ENCODE measurements at regions not wholly inside any gene's neighbourhood (a gene's known extent, or its start where the extent isn't known, plus 50 kb on each side); places are given as distances from the start of the nearest gene placed in this dataset.
"Not testable (repeated sequence)": the region's sequence is repeated elsewhere in the genome, so short reads cannot be mapped to it uniquely, and the experiment has no call there.

DNA sequence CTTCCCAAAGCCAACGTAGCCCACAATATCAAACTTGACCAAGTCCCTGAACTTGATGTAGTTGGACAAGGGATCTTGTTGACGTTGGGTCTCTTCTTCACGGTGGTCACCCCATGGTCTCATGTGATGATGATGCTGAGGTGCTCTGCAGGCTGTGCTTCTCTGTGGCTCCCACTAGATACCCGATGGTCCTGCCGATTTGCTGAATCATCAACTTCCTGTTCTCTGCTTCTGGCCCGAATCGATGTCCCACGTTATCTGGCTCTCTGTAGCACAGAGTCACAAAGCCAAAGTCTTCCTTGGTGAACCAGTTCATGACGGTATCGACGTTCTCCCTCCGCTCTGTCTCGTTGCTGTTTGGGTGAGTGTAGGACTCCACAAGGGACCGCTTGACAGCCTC is 201.0 kb downstream of the ADRA2C start:
- DNase-seq: not testable (repeated sequence)

DNA sequence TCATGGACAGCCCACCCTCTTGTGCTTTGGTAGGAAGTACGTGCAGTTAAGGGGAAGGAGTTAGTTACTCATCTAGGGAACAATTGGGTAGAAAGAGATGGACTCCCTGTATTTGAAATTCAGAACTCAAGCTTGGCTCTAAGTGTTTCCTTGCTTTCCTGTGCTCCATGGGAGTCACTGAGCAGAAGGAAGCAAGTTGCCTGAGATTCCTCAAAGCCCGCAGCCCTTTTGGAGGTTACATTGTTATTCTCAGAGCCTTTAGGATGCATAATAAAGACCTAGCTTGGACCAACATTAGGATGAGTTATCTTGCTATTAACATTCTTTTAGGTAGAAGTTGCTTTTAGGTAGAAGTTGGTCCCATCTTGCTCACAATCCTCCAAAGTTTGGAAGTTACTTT is 206.4 kb downstream of the ADRA2C start:
- not testable (repeated sequence) for DNase-seq

DNA sequence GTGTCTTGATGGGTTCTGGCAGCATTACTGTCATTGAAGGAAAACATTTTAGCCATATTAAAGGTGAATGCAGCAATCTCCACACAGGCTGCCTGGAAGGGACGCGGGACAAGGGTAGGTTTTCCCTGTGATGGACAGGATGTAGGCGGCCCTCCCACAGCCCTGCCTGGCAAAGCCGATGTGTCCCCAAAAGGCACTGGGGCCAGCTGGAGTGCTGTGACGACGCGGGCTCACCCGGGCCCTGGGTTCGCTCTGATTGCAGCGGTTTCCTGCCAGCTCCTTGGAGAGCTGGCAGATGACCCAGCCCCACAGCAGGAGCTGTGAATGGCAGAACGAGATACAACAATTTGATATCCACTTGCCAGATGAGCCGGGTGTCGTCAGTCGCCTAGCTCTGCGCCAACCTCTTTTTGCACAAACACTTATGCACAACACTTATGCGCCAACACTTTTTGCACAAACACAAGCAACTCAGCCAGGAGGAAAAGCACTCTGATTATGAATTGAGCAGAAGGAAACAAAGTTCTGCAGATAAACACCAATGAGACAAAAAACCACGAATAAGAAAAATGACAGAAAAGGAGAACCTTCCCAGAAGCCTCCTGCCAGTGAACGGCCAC is 207.5 kb downstream of the ADRA2C start:
- not testable (repeated sequence) for DNase-seq

DNA sequence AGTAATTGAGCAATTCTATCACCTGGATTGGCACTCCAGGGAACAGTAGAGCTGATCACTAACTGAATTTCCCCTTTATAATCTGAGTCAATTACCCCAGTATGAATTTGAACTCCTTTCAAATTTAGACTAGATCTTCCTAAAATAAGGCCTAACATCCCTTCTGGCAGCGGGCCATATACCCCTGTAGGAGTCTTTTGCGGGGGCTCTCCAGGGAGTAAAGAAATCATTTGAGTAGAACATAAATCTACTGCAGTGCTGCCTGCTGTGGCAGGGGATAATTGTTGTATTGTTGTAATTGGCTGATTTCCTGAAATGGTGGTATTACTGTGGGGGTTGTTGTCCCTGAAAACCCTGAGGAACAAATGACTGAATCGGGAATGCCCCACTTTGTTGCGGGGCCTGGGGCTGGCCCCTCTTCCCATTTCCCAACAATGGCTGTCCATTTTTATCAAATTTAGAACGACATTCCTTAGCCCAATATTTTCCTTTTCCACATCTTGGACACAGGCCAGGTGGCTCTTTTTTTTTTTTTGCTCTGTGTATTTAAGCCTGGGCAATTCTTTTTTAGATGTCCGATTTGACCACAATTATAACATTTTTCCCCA is 217.4 kb downstream of the ADRA2C start:
- not testable (repeated sequence) for DNase-seq

DNA sequence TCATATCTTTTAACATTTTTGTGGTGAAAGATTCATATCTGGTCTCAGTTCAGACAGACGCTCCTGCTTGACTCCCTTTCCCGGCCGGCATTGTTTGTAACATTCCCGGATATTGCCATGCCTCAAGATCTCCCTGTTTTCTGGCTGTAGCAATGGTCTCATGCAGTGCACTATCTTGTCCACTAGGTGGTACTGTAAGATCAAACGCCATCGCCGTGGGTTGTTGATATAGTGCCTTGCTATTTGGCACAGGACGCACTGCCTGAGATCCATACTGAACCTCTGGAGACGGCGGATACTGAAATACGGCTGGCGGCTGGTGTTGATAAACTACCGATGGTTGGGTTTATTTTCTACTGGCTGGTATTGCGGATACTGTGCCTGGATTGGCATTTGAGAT is 218.6 kb downstream of the ADRA2C start:
- not testable (repeated sequence) for DNase-seq

DNA sequence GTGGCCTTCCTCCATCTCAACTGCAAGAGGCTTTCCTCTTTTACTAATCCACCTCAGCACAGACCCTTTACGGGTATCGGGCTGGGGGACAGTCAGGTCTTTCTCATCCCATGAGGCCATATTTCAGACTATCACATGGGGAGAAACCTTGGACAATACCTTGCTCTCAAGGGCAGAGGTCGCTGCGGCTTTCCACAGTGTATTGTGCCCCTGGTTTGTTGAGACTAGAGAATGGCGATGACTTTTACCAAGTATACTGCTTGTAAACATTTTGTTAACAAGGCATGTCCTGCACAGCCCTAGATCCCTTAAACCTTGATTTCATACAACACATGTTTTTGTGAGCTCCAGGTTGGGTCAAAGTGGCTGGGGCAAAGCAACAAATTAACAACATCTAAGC is 220.2 kb downstream of the ADRA2C start:
- not testable (repeated sequence) for DNase-seq

DNA sequence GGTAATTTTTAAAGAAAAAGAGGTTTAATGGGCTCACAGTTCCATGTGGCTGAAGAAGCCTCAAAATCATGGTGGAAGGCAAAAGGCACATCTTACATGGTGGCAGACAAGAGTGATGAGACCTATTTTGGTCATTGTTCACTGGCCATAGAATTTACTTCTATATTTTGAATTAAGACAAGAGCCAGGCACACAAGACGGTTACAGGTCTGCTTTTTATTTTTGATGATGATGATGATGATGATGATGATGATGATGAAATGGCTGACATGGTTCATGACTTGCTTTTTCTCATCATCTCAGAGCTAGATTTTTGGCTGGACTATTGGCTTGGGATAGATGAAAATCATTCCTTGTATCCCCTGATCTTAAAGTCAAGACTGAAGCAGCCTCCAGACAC is 229.3 kb downstream of the OTOP1 start:
- DNase-seq: not testable (repeated sequence)

DNA sequence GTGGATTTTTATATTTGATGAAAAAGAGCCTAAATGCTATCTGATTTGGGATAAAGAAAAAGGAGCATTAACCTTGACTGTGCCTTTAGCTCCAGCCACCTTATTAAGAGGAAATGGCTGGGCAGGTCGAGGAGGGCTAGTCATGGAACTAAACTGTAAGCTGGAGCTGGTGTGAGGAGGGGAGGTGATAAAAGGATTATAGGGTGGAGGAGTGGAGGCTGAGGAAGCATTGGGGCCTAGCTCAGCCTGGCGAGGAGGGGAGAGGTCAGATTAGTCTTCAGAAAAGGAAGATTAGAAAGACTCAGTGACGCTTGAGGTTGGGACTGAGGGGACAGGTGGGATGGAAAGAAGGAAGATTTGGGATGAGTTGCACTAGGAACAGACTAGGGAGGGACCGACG is 222.7 kb downstream of the OTOP1 start:
- not testable (repeated sequence) for DNase-seq

DNA sequence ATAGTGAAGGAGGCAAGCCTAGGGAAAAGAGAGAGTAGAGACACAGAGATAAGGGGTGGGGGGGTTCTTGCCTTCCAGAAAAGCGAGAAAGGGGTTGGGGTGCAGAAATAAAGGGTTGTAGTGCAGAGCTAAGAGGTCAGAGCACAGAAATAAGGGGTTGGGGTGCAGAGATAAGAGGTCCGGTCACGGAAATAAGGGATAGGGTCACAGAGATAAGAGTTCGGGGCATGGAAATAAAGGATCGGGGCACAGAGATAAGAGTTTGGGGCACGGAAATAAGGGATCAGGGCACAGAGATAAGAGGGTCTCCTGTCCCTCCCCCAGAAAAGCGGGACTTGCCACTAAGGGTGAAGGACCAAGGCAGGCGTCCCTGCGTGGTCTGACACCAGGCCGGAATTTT is 222.0 kb downstream of the OTOP1 start:
- not testable (repeated sequence) for DNase-seq

DNA sequence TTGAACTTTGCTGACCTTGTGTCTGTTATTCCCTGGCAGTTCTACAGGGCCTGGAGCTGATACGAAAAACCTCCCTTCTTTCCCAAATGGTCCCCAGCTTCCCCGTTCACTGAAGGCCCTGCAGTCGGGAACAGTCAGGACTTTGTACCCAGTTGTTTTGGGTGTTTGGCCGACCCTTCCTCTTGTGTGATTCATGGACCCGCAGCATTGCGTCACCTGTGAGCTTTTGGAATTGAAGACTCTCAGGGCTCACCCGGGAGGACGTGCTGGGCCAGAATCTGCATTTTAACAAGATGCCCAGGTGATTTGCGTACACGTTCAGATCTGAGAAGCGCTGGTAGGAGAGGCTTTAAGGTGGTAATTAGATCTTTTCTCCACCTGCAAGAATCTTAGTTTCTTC is 220.4 kb downstream of the OTOP1 start:
- DNase-seq: not testable (repeated sequence)

DNA sequence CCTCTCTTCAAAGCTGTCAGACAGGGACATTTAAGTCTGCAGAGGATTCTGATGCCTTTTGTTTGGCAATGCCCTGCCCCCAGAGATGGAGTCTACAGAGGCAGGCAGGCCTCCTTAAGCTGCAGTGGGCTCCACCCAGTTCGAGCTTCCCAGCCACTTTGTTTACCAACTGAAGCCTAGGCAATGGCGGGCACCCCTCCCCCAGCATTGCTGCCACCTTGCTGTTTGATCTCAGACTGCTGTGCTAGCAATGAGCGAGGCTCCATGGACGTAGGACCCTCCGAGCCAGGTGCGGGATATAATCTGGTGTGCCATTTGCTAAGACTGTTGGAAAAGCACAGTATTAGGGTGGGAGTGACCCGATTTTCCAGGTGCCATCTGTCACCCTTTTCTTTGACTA is 207.7 kb downstream of the OTOP1 start:
- not testable (repeated sequence) for DNase-seq

DNA sequence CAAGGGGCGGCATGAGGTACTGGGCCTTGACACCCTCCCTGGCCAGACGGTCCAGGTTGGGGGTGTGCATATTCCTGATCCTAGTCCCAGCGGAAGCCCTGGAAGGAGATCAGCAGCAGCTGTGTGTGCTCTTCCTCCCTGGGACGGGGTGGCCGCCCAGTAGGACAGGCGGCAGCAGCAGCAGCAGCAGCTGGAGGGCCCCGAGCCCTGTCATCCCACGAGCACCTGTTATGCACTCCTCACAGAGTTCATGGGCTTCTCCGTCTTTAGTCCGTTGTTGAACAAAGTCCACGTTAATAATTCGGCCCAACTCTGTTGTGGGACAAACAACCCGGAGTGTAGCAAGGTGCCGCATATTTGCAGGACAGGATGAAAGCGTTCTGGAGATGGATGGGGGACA is 205.6 kb downstream of the OTOP1 start:
- DNase-seq: not testable (repeated sequence)

DNA sequence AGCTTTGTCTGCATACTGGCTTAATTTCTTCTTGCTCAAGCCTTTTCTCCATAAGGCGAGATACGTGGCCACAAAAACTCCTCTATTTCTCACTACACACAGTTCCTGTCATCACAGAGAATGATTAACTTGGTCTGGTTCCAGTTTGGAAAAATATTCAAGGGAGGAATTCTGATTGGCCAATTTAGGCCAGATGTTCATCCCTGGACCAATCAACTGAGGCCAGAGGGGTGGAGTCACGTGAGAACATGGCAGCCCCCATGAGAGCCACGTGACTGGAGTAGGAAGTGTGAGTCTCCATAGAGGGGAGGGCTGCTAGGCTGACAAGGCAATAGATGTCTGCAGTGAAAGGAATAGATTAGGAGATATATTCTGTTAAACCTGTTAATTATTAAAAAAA is 200.0 kb downstream of the OTOP1 start:
- DNase-seq: not testable (repeated sequence)

DNA sequence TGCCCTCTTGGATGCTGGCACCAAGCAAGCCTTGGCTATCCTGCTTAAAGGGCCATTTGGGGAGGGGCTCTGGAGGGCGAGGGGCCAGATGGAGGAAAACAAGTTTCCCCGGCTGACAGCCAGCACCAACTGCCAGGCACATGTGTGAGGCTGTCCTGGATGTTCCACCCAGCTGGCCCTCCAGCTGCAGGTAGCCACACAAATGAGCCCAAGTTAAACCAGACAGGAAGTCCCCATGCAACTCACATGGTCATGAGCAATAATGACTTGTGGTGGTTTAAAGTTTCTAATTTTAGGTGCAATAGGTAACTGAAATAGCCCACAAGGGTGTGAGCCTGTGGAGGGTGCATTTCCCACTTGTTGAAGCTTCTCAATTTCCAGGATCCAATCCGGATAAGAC is 198.0 kb downstream of the OTOP1 start:
- not testable (repeated sequence) for DNase-seq

DNA sequence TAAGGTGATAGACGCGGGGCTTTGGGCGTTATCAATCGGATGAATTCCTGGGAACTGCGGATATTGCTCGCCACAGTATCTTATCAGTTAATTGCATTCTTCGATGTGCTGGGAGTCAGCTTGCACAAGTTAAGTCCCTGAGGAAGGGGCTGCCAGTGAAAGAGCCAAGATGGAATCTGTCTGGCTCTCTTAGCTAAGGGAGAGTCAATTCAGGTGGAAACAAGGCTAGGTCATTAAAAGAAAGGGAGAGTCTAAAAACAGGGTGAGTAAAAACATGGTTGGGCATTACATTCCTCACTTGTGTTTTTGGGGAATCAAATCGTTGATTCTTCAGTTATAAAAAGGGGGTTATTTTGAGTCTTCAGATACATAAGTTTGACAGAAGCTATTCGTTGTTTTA is 196.2 kb downstream of the OTOP1 start:
- not testable (repeated sequence) for DNase-seq

DNA sequence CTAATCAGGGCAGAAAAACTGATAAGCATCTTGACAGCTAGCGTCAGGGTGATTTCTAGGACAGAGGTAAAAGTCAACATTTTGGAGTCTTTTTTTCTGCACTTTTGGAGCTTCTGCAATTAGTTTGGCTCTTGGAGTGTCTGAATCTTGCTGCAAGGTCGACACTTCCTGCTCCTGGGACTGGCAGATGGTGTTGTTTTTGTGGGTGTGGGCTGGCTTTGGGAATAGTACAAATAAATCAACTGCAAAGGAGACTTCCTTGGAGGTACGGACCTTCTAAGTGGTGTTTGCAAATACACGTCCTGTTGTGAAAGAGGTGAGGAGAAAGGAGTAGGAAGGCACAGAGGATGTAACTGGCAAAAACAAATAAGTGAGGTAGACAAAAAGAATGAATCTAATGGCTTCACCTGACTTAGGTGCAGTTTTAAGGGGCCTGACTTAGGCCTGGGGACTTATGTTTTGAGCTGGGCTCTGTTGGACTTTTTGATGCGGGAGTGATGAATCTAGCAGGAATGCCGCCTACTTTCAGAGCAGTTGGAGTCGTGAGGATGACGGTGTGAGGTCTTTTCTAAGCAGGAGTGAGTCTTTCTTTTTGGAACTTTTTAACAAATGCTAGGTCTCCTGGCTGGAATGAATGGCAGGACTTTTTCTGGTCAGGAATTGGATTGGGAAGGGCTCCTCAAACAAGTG is 195.1 kb downstream of the OTOP1 start:
- DNase-seq: not testable (repeated sequence)

DNA sequence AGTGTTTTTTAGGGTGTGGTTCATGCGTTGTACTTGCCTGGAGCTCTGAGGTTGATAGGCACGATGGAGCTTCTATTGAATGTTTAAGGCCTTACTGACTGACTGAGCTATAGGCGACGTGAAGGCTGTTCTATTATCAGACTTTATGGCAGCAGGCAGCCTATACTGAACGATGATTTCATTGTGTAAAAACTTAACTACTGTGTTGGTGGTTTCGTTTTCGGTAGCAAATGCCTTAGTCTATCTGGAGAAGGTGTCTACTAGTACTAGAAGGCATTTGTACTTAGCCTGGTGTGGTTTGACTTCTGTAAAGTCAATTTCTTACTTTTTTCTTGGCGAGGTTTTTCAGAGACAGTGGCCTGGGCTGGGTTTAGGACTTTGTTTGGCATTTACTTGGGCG is 194.4 kb downstream of the OTOP1 start:
- not testable (repeated sequence) for DNase-seq

DNA sequence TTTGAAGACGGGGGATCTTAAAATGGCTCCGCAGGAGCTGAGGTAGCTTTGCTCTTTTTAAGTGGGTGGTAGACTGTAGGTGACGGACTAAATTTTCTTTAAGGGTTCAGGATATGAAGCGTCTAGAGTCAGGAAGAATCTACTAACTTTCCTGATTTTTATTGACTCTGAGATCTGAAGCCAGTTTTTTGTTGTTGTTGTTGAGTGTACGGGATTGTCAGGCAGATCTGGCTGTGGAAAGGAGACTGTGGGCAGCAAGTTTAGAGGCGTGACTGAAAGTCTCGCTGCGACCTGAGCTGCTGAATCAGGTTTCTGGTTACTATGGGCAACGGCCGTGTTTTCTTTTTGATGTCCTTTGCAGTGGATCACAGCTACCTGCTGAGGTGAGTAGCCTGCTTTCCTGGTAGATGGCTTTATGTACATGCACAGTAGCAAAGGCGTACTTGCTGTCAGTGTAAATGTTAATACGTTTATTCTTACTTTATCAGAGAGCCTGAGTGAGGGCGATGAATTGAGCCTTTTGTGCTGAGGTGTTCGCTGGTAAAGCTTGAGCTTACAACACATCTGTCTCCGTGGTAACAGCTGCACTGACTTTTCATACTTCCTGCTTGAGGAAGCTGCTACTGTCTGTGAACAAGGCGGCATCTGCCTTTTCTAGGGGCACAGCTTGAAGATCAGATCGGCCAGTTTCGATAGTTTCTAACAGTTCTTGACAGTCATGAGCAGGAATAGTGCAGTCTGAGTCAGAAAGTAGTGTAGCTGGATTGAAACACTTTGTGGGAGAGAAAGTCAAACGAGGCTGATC is 193.7 kb downstream of the OTOP1 start:
- DNase-seq: not testable (repeated sequence)

DNA sequence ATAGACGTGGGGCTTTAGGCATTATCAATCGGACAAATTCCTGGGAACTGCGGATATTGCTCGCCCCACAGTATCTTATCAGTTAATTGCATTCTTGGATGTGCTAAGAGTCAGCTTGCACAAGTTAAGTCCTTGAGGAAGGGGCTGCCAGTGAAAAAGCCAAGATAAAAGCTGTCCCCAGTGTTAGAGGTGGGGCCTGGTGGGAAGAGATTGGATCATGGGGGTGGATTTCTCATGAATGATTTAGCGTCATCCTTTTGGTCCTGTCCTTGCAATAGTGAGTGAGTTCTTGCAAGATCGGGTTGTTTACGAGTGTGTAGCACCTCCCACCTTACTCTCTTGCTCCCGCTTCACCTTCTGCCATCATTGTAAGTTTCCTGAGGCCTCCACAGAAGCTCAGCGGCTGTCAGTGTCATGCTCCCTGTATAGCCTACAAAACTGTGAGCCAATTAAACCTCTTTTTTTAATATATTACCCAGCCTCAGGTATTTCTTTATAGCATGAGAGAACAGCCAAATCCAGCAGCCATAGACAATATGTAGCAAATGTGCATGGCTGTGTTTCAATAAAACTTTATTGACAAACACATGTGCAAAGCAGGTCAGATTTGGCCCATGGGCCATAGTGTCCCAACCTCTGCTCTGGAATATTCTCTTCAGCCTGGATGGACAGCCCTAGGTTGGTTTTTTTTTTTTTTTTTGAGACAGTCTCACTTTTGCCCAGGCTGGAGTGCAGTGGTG is 189.2 kb downstream of the OTOP1 start:
- DNase-seq: not testable (repeated sequence)

DNA sequence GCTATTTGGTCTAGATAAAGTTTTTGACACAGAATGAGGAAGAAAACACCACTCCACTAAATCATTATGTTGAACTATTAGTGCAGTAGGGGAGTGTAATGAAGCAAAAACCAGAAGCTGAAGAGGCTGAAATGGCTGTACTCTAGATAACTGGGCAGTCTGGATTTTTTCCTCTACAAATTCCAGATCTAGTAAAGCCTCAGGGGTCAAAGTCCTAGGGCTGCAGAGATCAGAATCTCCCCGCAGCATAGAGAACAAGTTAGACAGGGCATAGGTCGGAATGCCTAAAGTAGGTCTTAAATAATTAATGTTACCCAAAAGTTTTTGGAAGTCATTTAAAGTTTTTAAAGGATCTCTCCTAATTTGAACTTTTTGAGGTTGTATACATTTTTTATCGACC is 180.9 kb downstream of the OTOP1 start:
- DNase-seq: not testable (repeated sequence)

DNA sequence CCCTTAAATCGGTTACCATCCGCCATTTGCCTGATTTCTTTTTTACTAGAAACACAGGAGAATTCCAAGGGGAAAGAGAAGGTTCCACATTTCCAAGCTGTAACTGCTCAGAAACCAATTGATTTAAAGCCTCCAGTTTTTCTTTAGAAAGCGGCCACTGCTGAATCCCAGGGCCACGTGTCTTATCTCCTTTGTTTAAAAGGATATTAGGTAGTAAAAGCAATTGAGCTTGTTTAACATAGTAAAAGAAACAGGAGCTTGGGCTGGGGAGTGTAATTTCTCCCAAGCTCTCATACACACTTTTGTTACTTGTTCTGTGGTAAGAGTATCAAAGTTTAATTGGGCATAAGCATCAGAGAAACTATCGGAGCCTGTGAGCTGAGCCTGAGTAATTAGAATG is 180.0 kb downstream of the OTOP1 start:
- not testable (repeated sequence) for DNase-seq

DNA sequence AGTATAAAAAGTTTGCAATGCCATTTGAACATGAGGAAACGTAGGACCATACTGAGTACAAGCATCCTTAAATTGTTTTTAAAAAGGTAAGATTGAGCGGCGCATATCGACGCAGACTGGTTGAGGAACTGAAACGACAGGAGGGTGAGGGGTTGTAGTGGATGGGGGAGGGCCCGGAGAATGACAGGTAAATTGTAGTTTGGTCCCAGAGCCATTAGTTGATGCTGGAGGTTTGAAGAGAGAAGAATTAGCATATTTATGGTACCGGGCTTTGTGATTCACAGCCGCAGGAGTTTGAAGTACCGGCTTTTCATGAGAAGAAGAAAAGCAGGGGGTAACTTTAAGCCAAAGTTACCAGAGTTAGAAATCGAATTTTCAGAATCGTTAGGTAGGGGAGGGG is 179.5 kb downstream of the OTOP1 start:
- DNase-seq: not testable (repeated sequence)

DNA sequence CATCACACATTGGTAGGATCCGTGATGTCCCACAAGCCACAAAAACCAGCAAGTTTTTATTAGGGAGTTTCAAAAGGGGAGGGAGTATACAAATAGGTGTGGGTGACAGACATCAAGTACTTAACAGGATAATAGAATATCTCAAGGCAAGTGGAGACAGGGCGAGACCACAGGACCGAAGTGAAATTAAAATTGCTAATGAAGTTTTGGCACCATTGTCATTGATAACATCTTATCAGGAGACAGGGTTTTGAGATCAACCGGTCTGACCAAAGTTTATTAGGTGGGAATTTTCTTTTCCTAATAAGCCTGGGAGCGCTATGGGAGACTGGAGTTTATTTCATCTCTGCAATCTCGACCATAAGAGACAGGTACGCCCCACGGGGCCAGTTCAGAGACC is 178.5 kb downstream of the OTOP1 start:
- not testable (repeated sequence) for DNase-seq

All from NCI-H446 (cell line).